HCT116 (cell line): ENCODE measurements at regions not wholly inside any gene's neighbourhood (a gene's known extent, or its start where the extent isn't known, plus 50 kb on each side); places are given as distances from the start of the nearest gene placed in this dataset.
A peak's percentile ranks its signal among the peaks of the same experiment; 100 is the strongest.

Source experiments
- ATAC-seq: fragments of 200-7000 bp; cut with Tn5 transposase; 2 replicates; pipeline ENCODE4 v1.9.1; 2020; ENCODE audit warnings: mild to moderate bottlenecking, moderate library complexity
- BruUV-seq: library from RNA; stranded (reverse); fragments of 400-500 nt; replicated peaks from 2 replicates; lab custom pipeline; 2021; lab: Mats Ljungman, UMichigan
- CTCF ChIA-PET: fragments of 300-600 bp; sonication (Branson Sonifier 250); formaldehyde crosslinking; loops from one replicate; lab custom pipeline; 2021; ENCODE audit warnings: antibody characterized with exemption; lab: Charles Lee
- POLR2A ChIA-PET: fragments of 300-600, 350-600 bp; sonication (Branson Sonifier 250); formaldehyde crosslinking; loops from one replicate; lab custom pipeline; 2021; ENCODE audit warnings: antibody characterized with exemption; lab: Charles Lee
- RAD21 ChIA-PET, 2 experiments: fragments of 300-600 bp; sonication (Branson Sonifier 250); formaldehyde crosslinking; loops; one replicate each; lab custom pipeline; 2023; ENCODE audit warnings: low total read pairs in 2 of 2; ENCODE audit not compliant: uncharacterized antibody in 2 of 2, unreplicated experiment in 2 of 2, low non-redundant PET in 1 of 2; lab: Charles Lee
- DNase-seq: peaks from one replicate; pipeline ENCODE4 v3.0.0-alpha.2; 2010; ENCODE audit warnings: low read depth, low spot score
- H2AFZ ChIP-seq: fragments of 200-600 bp; shearing (Covaris generic), sonication (generic); 2 replicates; pipeline ENCODE4 v1.6.1; 2017; ENCODE audit warnings: low read depth, mixed run types, mixed read lengths, antibody characterized with exemption, low read length; ENCODE audit not compliant: poor library complexity, severe bottlenecking
- H3K27ac ChIP-seq: 2 replicates; pipeline ENCODE4 v1.5.1; 2012; ENCODE audit warnings: low read depth, low read length
- H3K27me3 ChIP-seq: fragments of 200-600 bp; sonication (generic); 2 replicates; pipeline ENCODE4 v1.6.1; 2016; ENCODE audit warnings: mixed run types, low read length, mixed read lengths; ENCODE audit not compliant: insufficient read depth
- H3K36me3 ChIP-seq, 2 experiments: fragments of 200-500 bp in 1 of 2; fragments of 200-600 bp in 1 of 2; sonication (Bioruptor generic) in 1 of 2; sonication (generic) in 1 of 2; 2 replicates each; pipeline versions ENCODE4 v1.5.1 to v1.6.1; 2014 to 2016; ENCODE audit warnings: low read length in 2 of 2, inconsistent platforms in 1 of 2, mixed read lengths in 1 of 2, mixed run types in 1 of 2; ENCODE audit not compliant: insufficient read depth in 2 of 2, control insufficient read depth in 1 of 2
- H3K4me1 ChIP-seq, 2 experiments: fragments of 200-600 bp in 1 of 2; sonication (generic) in 1 of 2; 2 replicates each; pipeline versions ENCODE4 v1.5.1 to v1.6.1; 2012 to 2017; ENCODE audit warnings: low read length in 2 of 2, inconsistent platforms in 1 of 2, mild to moderate bottlenecking in 1 of 2, mixed read lengths in 1 of 2, mixed run types in 1 of 2, moderate library complexity in 1 of 2; ENCODE audit not compliant: insufficient read depth in 2 of 2, control insufficient read depth in 1 of 2
- H3K4me2 ChIP-seq: fragments of 200-600 bp; sonication (generic); 2 replicates; pipeline ENCODE4 v1.6.1; 2017; ENCODE audit warnings: mixed run types, low read length, mixed read lengths
- H3K4me3 ChIP-seq, 2 experiments: fragments of 200-600 bp in 1 of 2; sonication (generic) in 1 of 2; replicated peaks in 1 of 2; 2 replicates each; pipeline ENCODE4 v1.5.1; 2011 to 2016; ENCODE audit warnings: low read length in 2 of 2, control low read depth in 1 of 2, low read depth in 1 of 2, mild to moderate bottlenecking in 1 of 2, mixed read lengths in 1 of 2, mixed run types in 1 of 2
- H3K79me2 ChIP-seq: fragments of 200-600 bp; sonication (generic); 2 replicates; pipeline ENCODE4 v1.6.1; 2017; ENCODE audit warnings: mild to moderate bottlenecking, mixed run types, low read length, moderate library complexity, mixed read lengths; ENCODE audit not compliant: insufficient read depth
- H3K9ac ChIP-seq: fragments of 200-600 bp; sonication (generic); 2 replicates; pipeline ENCODE4 v1.6.1; 2016; ENCODE audit warnings: low read length, mixed read lengths
- H3K9me2 ChIP-seq: fragments of 200-600 bp; sonication (generic), shearing (Covaris generic); 2 replicates; pipeline ENCODE4 v1.6.1; 2017; ENCODE audit warnings: mixed run types, mild to moderate bottlenecking, moderate library complexity; ENCODE audit not compliant: insufficient read depth
- H3K9me3 ChIP-seq, 2 experiments: fragments of 200-500 bp in 1 of 2; fragments of 200-600 bp in 1 of 2; sonication (Bioruptor generic) in 1 of 2; sonication (generic) in 1 of 2; 2 replicates each; pipeline ENCODE4 v1.6.1; 2014 to 2017; ENCODE audit warnings: low read length in 2 of 2, mixed read lengths in 2 of 2, inconsistent platforms in 1 of 2, low read depth in 1 of 2, mild to moderate bottlenecking in 1 of 2, mixed run types in 1 of 2, moderate library complexity in 1 of 2; ENCODE audit not compliant: control insufficient read depth in 1 of 2, insufficient read depth in 1 of 2
- H4K20me1 ChIP-seq: fragments of 200-600 bp; sonication (generic), shearing (Covaris generic); 2 replicates; pipeline ENCODE4 v1.6.1; 2017; ENCODE audit warnings: mixed run types, mild to moderate bottlenecking, moderate library complexity; ENCODE audit not compliant: insufficient read depth
- CBX3 ChIP-seq: IDR thresholded peaks from 2 replicates; pipeline ENCODE4 v1.6.1; 2012; ENCODE audit warnings: low read depth
- CEBPB ChIP-seq: IDR thresholded peaks from 2 replicates; pipeline ENCODE4 v1.6.1; 2012; ENCODE audit warnings: low read depth
- EGR1 ChIP-seq: IDR thresholded peaks from 2 replicates; pipeline ENCODE4 v1.6.1; 2012; ENCODE audit warnings: low read depth
- EZH2phosphoT487 ChIP-seq: fragments of 200-600 bp; IDR thresholded peaks from 2 replicates; pipeline ENCODE4 v1.6.1; 2018; ENCODE audit warnings: antibody characterized with exemption, borderline replicate concordance
- JUND ChIP-seq: IDR thresholded peaks from 2 replicates; pipeline ENCODE4 v1.6.1; 2012
- POLR2AphosphoS5 ChIP-seq: IDR thresholded peaks from 2 replicates; pipeline ENCODE4 v1.6.1; 2011; ENCODE audit warnings: mild to moderate bottlenecking, low read depth, low read length, moderate library complexity
- RAD21 ChIP-seq: IDR thresholded peaks from 2 replicates; pipeline ENCODE4 v1.6.1; 2012; ENCODE audit warnings: low read depth, mild to moderate bottlenecking
- SIN3A ChIP-seq: IDR thresholded peaks from 2 replicates; pipeline ENCODE4 v1.6.1; 2012; ENCODE audit warnings: low read depth
- SP1 ChIP-seq: IDR thresholded peaks from 2 replicates; pipeline ENCODE4 v1.6.1; 2012; ENCODE audit warnings: low read depth
- SRF ChIP-seq: IDR thresholded peaks from 2 replicates; pipeline ENCODE4 v1.6.1; 2012; ENCODE audit warnings: low read depth
- TCF7L2 ChIP-seq: IDR thresholded peaks from 2 replicates; pipeline ENCODE4 v1.7.0; 2011; ENCODE audit warnings: borderline replicate concordance, inconsistent platforms; ENCODE audit not compliant: insufficient read depth, insufficient read length; ENCODE audit errors: extremely low read depth
- ZFX ChIP-seq: fragments of 450-650 bp; IDR thresholded peaks from 2 replicates; pipeline ENCODE4 v1.6.1; 2017
- intact Hi-C: fragments of 100-400 bp; cut with micrococcal nuclease; formaldehyde crosslinking; loops from 2 replicates; pipeline ENCODE4 v1.10.0; 2022
- TF ChIP-seq, protein P1 (sequence below), 3 experiments: fragments of 200-600 bp in 1 of 3; sonication (generic) in 1 of 3; IDR thresholded peaks in 2 of 3; conservative IDR thresholded peaks in 1 of 3; 2 replicates each; pipeline ENCODE4 v1.5.1; 2012 to 2017; ENCODE audit warnings: low read depth in 2 of 3, low read length in 2 of 3, antibody characterized with exemption in 1 of 3, borderline replicate concordance in 1 of 3, control low read depth in 1 of 3, mild to moderate bottlenecking in 1 of 3, mixed read lengths in 1 of 3, mixed run types in 1 of 3, moderate library complexity in 1 of 3; ENCODE audit not compliant: insufficient read depth in 1 of 3
- TF ChIP-seq, protein P2 (sequence below): IDR thresholded peaks from 2 replicates; pipeline ENCODE4 v1.6.1; 2011; ENCODE audit warnings: mild to moderate bottlenecking, low read length, moderate library complexity; ENCODE audit not compliant: insufficient replicate concordance; ENCODE audit errors: extremely low read depth
- TF ChIP-seq, protein P3 (sequence below): IDR thresholded peaks from 2 replicates; pipeline ENCODE4 v1.6.1; 2012
- TF ChIP-seq, protein P4 (sequence below): IDR thresholded peaks from 2 replicates; pipeline ENCODE4 v1.6.1; 2012

DNA sequence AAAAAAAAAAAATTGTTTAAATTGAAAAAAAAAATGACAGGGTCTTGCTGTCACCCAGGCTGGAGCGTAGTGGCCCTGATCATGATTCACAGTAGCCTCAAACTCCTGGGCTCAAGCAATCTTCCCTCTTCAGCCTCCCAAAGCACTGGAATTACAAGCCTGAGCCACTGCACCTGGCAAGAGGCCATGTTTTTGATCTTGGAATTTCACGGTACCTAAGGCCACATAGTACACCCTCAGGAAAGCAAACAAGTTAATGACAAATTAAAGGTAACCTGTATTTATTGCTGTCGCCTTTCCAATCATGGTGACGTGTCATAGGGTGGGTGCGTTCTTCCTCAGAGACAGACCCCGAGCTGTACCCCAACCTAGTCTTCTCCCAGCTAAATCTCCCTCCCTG lies 79.2 kb downstream of the LINC00237 start:
- Histone ChIP-seq H3K27ac (no peak overlapping the region), H4K20me1 (no peaks in the 10 kb centered on the region), H3K9me2 (no peaks in the 10 kb centered on the region), H3K4me1 (peaks cover 0 to 8% of the 10 kb centered on the region in 2 experiments; a peak in 2 of 4 replicates), H3K79me2 (no peaks in the 10 kb centered on the region), H3K4me3 (no peak overlapping the region), H3K36me3 (no peaks in the 10 kb centered on the region), H3K9ac (no peak overlapping the region), H3K27me3 (no peaks in the 10 kb centered on the region), H3K4me2 (peak overlapping the region; percentile 44), H3K9me3 (no peaks in the 10 kb centered on the region), H2AFZ (peak overlapping the region; percentile 19)
- intact Hi-C loops: loop anchor here (1.0 kb wide), 1 partner anchor 99 kb away; the partner anchor contains the start of gene KIZ
- DNase-seq (no peak), ATAC-seq (no peak)
- TF ChIP-seq SIN3A (no peak), SP1 (no peak), RAD21 (no peak), TCF7L2 (no peak), JUND (no peak), POLR2AphosphoS5 (no peak), CBX3 (no peak), CEBPB (no peak), ZFX (no peak), EZH2phosphoT487 (no peak), SRF (no peak), EGR1 (no peak)
- TF ChIP-seq, protein P1, sequence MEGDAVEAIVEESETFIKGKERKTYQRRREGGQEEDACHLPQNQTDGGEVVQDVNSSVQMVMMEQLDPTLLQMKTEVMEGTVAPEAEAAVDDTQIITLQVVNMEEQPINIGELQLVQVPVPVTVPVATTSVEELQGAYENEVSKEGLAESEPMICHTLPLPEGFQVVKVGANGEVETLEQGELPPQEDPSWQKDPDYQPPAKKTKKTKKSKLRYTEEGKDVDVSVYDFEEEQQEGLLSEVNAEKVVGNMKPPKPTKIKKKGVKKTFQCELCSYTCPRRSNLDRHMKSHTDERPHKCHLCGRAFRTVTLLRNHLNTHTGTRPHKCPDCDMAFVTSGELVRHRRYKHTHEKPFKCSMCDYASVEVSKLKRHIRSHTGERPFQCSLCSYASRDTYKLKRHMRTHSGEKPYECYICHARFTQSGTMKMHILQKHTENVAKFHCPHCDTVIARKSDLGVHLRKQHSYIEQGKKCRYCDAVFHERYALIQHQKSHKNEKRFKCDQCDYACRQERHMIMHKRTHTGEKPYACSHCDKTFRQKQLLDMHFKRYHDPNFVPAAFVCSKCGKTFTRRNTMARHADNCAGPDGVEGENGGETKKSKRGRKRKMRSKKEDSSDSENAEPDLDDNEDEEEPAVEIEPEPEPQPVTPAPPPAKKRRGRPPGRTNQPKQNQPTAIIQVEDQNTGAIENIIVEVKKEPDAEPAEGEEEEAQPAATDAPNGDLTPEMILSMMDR (IDR thresholded peaks at IDR 0.05 in 2 of 3, conservative IDR thresholded peaks at IDR 0.05 in 1 of 3; ENCODE audit: borderline replicate concordance in 1 of 3, insufficient read depth in 1 of 3, low read depth in 2 of 3, low read length in 2 of 3): no peak
- TF ChIP-seq, protein P2, sequence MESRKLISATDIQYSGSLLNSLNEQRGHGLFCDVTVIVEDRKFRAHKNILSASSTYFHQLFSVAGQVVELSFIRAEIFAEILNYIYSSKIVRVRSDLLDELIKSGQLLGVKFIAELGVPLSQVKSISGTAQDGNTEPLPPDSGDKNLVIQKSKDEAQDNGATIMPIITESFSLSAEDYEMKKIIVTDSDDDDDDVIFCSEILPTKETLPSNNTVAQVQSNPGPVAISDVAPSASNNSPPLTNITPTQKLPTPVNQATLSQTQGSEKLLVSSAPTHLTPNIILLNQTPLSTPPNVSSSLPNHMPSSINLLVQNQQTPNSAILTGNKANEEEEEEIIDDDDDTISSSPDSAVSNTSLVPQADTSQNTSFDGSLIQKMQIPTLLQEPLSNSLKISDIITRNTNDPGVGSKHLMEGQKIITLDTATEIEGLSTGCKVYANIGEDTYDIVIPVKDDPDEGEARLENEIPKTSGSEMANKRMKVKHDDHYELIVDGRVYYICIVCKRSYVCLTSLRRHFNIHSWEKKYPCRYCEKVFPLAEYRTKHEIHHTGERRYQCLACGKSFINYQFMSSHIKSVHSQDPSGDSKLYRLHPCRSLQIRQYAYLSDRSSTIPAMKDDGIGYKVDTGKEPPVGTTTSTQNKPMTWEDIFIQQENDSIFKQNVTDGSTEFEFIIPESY: no peak
- TF ChIP-seq, protein P3, sequence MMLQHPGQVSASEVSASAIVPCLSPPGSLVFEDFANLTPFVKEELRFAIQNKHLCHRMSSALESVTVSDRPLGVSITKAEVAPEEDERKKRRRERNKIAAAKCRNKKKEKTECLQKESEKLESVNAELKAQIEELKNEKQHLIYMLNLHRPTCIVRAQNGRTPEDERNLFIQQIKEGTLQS: no peak
- TF ChIP-seq, protein P4, sequence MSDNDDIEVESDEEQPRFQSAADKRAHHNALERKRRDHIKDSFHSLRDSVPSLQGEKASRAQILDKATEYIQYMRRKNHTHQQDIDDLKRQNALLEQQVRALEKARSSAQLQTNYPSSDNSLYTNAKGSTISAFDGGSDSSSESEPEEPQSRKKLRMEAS: no peak
- ChIA-PET POLR2A (no interaction called here), CTCF (interaction anchor here (1.4 to 1.6 kb wide), 2 partner anchors 21 to 163 kb away, joined by 5 to 11 read pairs; no protein-coding TSS in a partner anchor), RAD21 (no interaction called here)
- no TSS peak for BruUV-seq
